Mammary epithelial cell (primary cell): ENCODE measurements at regions not wholly inside any gene's neighbourhood (a gene's known extent, or its start where the extent isn't known, plus 50 kb on each side); places are given as distances from the start of the nearest gene placed in this dataset.

Source experiments
- CTCF ChIP-seq, 2 donors: IDR thresholded peaks in 1 of 2; conservative IDR thresholded peaks in 1 of 2; 2 replicates each; pipeline ENCODE4 v1.5.1; 2011 to 2012; ENCODE audit warnings: inconsistent platforms in 2 of 2, low read length in 2 of 2, mild to moderate bottlenecking in 2 of 2, control low read depth in 1 of 2, low read depth in 1 of 2; ENCODE audit not compliant: insufficient read depth in 1 of 2; ENCODE audit errors: extremely low read depth in 1 of 2
- EZH2 ChIP-seq: IDR thresholded peaks from 2 replicates; pipeline ENCODE4 v1.6.1; 2012; ENCODE audit warnings: low read length, inconsistent platforms, borderline replicate concordance

- TF ChIP-seq CTCF (conservative IDR thresholded peaks at IDR 0.05 in 1 of 2, IDR thresholded peaks at IDR 0.05 in 1 of 2; ENCODE audit: extremely low read depth in 1 of 2, insufficient read depth in 1 of 2, low read depth in 1 of 2, low read length in 2 of 2) (no peak), EZH2 (no peak)
Measured at GRCh38 chr9:107154291-107154690, 128.8 kb upstream of the RAD23B start.
